GM21786 (cell line): ENCODE measurements at regions not wholly inside any gene's neighbourhood (a gene's known extent, or its start where the extent isn't known, plus 50 kb on each side); places are given as distances from the start of the nearest gene placed in this dataset.
"Not testable (repeated sequence)": the region's sequence is repeated elsewhere in the genome, so short reads cannot be mapped to it uniquely, and the experiment has no call there.

ENCODE experiments used
- ATAC-seq: cut with Tn5 transposase; IDR thresholded peaks from one replicate; pipeline ENCODE4 v1.9.1; 2021; ENCODE audit not compliant: unreplicated experiment

GRCh38 chr10:8305876-8306652 is 251.6 kb downstream of the GATA3 start:
- no peak for ATAC-seq

DNA sequence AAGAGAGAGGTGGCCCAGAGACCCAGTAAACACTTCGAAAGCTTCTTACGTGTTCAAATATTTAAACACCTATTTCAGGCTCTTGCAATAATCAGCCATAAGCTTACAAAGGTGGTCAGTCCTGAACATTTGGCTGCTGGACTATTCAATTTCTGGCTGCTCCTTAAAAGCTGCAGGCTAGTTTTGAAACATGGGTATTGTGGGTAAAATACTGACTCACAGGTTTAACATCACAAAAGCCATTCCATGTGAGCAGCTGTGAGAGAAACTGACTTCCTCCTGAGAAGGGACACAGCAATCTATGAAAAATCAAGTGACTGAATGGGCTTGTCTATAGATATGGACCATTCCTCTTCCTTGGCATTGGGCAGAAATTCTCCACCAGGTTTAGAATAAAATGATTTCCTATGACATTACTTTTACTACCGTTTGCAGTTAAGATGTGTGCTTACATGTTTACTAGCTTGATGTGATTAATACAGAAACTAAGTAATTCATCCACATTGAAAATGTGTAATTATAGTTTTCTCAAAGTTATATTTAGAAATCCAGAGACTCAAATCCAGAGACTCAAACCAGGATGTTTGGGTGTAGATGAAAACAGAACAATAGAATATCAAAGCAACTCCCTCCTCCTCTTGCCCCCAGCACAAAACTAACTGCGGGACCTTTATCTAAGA is 252.3 kb downstream of the GATA3 start:
- ATAC-seq, result no peak

DNA sequence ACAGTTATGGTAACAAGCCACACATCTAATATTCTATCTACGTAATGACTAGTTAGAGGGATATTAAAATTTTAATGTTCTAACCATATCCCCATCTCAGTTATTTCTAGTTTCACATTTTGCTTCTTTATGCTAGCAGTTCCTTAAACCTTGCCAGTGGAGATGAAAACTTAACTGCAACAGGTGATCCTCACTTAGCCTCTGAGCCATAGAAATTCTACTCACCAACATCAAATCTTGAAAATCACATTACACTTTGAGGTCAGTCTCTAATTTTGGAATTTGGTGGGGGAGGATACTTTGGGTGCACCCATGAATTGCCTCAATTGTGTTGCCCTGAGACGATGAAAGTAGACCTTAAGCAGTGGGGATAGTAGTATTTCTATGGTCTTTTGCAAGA is 256.4 kb downstream of the GATA3 start:
- ATAC-seq, result no peak

DNA sequence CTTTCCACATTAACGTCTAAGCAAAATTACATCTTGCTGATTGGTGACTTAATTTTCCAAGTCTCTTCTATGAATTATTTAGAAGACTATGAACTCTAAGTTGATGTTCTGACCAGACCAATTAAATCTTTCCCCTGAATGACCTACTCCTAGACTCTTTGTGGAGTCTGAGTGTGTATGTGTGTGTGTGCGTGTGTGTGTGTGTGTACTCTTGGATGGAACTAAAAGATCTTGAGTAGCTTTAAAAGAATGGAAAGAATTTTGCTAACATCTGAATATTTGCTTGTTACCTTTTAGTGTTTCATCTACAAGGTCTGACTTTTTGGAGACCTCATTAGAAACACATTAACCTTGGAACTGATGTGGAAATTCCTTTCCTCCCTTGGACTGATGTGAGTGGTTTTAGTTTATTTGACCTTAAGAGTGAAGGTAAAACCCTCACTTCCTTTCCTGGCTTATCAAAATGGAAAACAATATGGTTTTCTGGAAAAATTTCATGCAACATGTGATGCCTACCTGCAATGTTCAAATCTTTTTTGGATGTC is 257.1 kb downstream of the GATA3 start:
- ATAC-seq, result no peak

DNA sequence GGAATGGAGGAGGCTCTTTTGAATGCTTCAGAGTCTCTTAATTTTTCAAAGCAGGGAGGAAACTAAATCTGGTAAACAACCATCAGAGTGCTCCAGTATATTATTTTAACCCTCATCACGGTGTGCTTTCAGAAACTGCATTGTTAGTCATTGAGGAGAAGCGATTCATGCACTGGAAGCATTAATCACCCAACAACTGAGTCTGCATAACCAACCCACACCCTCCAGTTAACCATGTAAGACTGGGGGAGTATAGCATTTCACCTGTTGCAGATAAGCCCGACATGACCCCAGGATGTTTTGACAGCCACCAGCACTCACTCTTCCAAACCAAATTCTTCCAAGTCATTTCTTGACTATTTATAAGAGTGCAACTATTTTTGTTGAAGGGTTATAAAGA is 257.6 kb downstream of the GATA3 start:
- no peak for ATAC-seq

- ATAC-seq, result no peak
Measured at GRCh38 chr10:8312781-8313180, 258.3 kb downstream of the GATA3 start.

DNA sequence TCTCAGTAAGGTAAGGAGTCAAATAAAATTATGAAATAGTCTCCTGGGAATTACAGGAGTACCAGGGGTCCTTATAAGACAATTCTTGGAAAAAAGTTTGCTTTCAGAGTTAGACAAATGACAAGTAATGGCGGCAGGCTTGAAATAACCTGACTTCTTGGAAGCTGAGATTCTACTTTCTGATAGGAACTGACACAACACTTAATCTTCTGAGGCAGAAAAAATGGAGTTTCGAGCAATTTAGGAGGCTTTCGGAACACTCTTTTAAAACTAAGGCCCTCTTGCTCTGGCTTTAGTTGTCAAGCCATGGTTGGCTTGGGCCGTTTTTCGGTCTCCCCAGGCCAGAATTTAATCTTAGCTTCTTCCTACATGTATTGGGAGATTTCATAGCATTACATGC is 260.0 kb downstream of the GATA3 start:
- no peak for ATAC-seq

GRCh38 chr10:8315619-8316021 is 261.1 kb downstream of the GATA3 start:
- peak; percentile 42 for ATAC-seq

DNA sequence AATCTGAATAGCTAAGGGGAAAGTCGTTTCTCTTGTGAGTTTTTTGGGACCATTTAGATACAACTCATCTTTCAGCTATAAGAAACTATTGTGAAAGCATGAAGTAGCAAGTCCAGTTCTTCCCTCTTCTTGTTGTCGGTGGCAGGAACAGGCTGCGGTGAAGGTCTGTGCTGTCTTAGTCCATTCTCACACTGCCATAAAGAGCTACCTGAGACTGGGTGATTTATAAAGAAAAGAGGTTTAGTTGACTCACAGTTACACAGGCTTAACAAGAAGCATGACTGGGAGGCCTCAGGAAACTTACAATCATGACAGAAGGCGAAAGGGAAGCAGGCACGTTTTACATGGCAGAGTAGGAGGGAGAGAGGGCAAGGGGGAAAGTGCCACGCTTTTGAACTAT is 261.8 kb downstream of the GATA3 start:
- ATAC-seq, result no peak

DNA sequence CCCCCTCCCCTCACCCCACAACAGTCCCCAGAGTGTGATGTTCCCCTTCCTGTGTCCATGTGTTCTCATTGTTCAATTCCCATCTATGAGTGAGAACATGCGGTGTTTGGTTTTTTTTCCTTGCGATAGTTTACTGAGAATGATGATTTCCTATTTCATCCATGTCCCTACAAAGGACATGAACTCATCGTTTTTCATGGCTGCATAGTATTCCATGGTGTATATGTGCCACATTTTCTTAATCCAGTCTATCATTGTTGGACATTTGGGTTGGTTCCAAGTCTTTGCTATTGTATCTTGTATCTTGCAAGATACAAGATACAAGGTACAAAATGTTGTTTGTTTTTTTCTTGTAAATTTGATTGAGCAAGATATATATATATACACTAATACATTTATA is 263.9 kb downstream of the GATA3 start:
- ATAC-seq, result not testable (repeated sequence)

- no peak for ATAC-seq
Measured at GRCh38 chr10:8318956-8319355, 264.5 kb downstream of the GATA3 start.

DNA sequence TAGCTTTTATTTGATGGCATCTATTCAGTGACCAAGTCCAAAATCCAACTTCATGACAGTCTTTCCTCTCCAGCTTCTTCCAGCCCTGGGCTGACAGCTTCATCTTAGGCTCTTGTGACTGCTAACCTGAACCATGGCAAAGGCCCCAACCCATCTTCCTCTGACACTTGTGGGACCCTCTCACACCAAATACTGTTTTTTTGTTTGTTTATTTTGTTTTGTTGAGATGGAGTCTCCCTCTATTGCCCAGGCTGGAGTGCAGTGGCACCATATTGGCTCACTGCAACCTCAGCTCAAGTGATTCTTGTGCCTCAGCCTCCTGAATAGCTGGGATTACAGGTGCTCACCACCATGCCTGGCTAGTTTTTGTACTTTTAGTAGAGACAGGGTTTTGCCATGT is 265.2 kb downstream of the GATA3 start:
- no peak for ATAC-seq

GRCh38 chr10:8321990-8322389 is 267.5 kb downstream of the GATA3 start:
- no peak for ATAC-seq

DNA sequence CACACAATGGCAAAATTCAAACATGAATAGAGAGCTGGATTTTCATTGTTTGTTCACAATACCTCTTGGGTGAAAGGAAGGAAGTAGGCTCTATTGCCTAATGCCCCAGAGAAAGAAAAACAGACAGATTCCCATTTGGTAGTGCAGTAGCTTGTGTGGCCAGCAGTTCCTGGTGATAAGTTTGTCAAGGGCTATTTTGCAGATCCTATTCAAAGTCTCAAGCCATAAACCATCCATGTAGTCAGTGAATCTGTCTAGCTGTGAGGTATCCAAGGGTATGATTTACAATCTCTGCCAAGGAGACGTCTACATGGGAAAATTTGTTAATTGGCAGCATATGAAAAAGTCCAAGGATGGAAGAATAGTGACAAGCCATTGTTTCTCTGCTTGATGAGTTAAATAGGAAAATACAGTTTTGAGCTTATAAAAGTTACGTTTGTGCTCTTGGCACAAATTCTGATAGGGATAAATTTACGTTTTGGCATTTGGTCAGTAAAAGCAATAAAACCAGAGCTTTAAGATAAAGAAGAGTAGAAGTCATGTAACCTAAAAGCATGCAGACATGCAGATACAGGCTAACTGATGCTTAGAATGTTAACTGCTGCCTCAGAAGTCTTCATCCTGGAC is 269.1 kb downstream of the GATA3 start:
- ATAC-seq, result no peak

GRCh38 chr10:8325024-8325980 is 270.8 kb downstream of the GATA3 start:
- no peak for ATAC-seq

DNA sequence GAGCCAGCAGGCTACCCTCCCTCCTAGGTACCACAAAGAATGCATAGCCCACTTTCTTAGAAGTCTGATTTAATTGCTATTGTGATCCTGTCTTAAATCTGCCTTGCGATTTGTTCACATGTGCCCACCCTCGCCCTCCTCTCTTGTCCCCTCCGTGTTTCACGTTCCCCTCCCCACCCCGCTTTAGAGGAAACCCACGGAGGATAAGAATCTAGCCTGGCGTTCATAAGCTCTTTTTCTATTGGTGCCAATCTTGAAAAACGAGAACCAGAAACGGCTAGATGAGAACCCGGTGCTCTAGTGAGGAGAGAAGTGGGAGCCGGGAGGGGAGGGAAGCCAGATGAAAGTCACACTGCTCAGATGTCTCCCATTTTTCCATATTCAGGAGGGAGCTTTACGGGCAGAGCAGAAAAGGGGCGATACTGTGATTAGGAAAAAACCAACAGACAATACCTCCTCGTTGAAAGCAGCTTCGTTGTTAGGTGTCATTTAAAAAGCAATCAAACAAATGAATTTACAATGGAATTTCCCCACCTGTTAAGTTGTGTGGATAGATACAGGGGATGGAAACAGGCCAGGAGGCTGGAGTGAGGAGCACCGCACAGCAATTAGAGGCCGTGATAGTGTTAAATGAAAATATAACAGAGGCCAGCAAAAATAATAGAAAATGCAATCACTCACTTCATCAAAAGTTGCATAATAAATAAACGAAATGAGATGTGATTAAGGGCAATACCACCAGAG is 272.1 kb downstream of the GATA3 start:
- ATAC-seq, result no peak

DNA sequence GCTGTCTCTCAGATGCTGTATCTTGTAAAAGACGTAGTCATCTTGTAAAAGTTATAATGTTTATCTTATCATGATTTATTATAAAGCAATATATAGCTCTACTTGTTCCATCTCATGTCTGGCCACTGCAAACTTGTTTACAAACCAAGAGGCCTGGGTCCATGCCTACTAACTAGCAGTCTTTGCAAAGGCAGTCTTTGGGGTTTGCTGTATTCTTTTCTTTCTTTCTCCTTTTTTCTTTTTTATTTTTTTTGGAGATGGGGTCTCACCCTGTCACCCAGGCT is 272.6 kb downstream of the GATA3 start:
- ATAC-seq, result no peak

DNA sequence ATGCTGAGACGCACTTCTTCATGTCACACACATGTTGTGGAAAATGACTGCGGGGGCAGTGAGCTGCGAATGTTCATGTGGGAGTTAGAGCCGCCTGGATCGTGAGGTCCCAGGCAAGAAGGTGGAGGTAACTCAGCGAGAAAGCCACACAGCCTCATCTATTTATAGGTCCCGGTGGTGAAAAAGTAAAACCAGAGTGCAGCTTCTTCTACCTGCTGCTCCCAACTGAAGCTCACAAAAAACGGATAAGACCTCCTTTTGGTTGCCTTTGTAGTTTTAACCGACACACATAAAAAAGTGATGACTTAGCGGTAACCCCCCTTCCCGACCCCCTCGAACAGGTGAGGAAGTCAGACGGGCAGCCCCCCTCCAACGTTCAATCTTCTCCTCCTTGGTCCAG is 276.9 kb downstream of the GATA3 start:
- ATAC-seq, result no peak

- peak; percentile 86 for ATAC-seq
Measured at GRCh38 chr10:8331896-8332729, 277.6 kb downstream of the GATA3 start.

- ATAC-seq, result no peak
Measured at GRCh38 chr10:8332730-8333111, 278.2 kb downstream of the GATA3 start.
